ENCODE measurements at regions not wholly inside any gene's neighbourhood (a gene's known extent, or its start where the extent isn't known, plus 50 kb on each side); places are given as distances from the start of the nearest gene placed in this dataset.

- TF ChIP-seq SP1 (IDR thresholded peaks at IDR 0.05) (no peak), FOXM1 (IDR thresholded peaks at IDR 0.05; ENCODE audit: borderline replicate concordance) (no peak), ELF4 (IDR thresholded peaks at IDR 0.05) (no peak), FOXA1 (IDR thresholded peaks at IDR 0.05) (no peak), TARDBP (IDR thresholded peaks at IDR 0.05) (no peak), FOXK2 (IDR thresholded peaks at IDR 0.05) (no peak)
- CTCF ChIA-PET = no interaction called here
- POLR2A ChIA-PET = no interaction called here
- DNase-seq (ENCODE audit: extremely low spot score) = no peak
Observed at GRCh38 chr6:103036846-103037245, 1643.3 kb downstream of the GRIK2 start.

- TF ChIP-seq ELF4 (IDR thresholded peaks at IDR 0.05) = no peak
- no peak for TF ChIP-seq FOXM1 (IDR thresholded peaks at IDR 0.05; ENCODE audit: borderline replicate concordance)
- TF ChIP-seq L3MBTL2 (conservative IDR thresholded peaks at IDR 0.05) = no peak
- no peak for TF ChIP-seq ZNF384 (IDR thresholded peaks at IDR 0.05)
- ChIA-PET CTCF (no interaction called here), POLR2A (no interaction called here)
- no peak for DNase-seq (ENCODE audit: extremely low spot score)
Observed at GRCh38 chr6:103027271-103027931, 1633.9 kb downstream of the GRIK2 start.

GRCh38 chr6:103018426-103018825 lies 1624.9 kb downstream of the GRIK2 start:
- TF ChIP-seq HDGF (IDR thresholded peaks at IDR 0.05; ENCODE audit: borderline replicate concordance) = no peak
- ChIA-PET POLR2A (no interaction called here), CTCF (no interaction called here)
- DNase-seq (ENCODE audit: extremely low spot score) = no peak

- TF ChIP-seq FOXM1 (IDR thresholded peaks at IDR 0.05; ENCODE audit: borderline replicate concordance) (no peak), CTBP1 (IDR thresholded peaks at IDR 0.05; ENCODE audit: borderline replicate concordance) (no peak), SUZ12 (IDR thresholded peaks at IDR 0.05) (no peak), BHLHE40 (IDR thresholded peaks at IDR 0.05; ENCODE audit: borderline replicate concordance) (no peak), ELF4 (IDR thresholded peaks at IDR 0.05) (no peak), LEF1 (IDR thresholded peaks at IDR 0.05; ENCODE audit: borderline replicate concordance) (no peak), NFRKB (IDR thresholded peaks at IDR 0.05) (no peak), SP1 (IDR thresholded peaks at IDR 0.05) (no peak), PKNOX1 (IDR thresholded peaks at IDR 0.05) (no peak), TARDBP (IDR thresholded peaks at IDR 0.05) (no peak), L3MBTL2 (conservative IDR thresholded peaks at IDR 0.05) (no peak), HDGF (IDR thresholded peaks at IDR 0.05; ENCODE audit: borderline replicate concordance) (no peak)
- ChIA-PET POLR2A (no interaction called here), CTCF (no interaction called here)
- DNase-seq (ENCODE audit: extremely low spot score) = no peak
Observed at GRCh38 chr6:103017878-103018277, 1624.4 kb downstream of the GRIK2 start.

GRCh38 chr6:103011605-103012004 lies 1618.1 kb downstream of the GRIK2 start:
- DNase-seq (ENCODE audit: extremely low spot score) = no peak
- ChIA-PET POLR2A (no interaction called here), CTCF (no interaction called here)
- TF ChIP-seq SP1 (IDR thresholded peaks at IDR 0.05) (no peak), ARNT (IDR thresholded peaks at IDR 0.05) (no peak)

- TF ChIP-seq FOXA1 (IDR thresholded peaks at IDR 0.05) (no peak), LEF1 (IDR thresholded peaks at IDR 0.05; ENCODE audit: borderline replicate concordance) (no peak), ZNF384 (IDR thresholded peaks at IDR 0.05) (no peak), NFRKB (IDR thresholded peaks at IDR 0.05) (no peak), TARDBP (IDR thresholded peaks at IDR 0.05) (no peak)
- DNase-seq (ENCODE audit: extremely low spot score) = no peak
- ChIA-PET CTCF (no interaction called here), POLR2A (no interaction called here)
Observed at GRCh38 chr6:103002282-103002681, 1608.8 kb downstream of the GRIK2 start.

GRCh38 chr6:103001724-103002123 lies 1608.2 kb downstream of the GRIK2 start:
- ChIA-PET POLR2A (no interaction called here), CTCF (no interaction called here)
- no peak for DNase-seq (ENCODE audit: extremely low spot score)
- TF ChIP-seq LEF1 (IDR thresholded peaks at IDR 0.05; ENCODE audit: borderline replicate concordance) = no peak

GRCh38 chr6:103000688-103001087 lies 1607.2 kb downstream of the GRIK2 start:
- DNase-seq (ENCODE audit: extremely low spot score) = no peak
- TF ChIP-seq LEF1 (IDR thresholded peaks at IDR 0.05; ENCODE audit: borderline replicate concordance) (no peak), PKNOX1 (IDR thresholded peaks at IDR 0.05) (no peak), FOXM1 (IDR thresholded peaks at IDR 0.05; ENCODE audit: borderline replicate concordance) (no peak), FOXA1 (IDR thresholded peaks at IDR 0.05) (no peak), HDGF (IDR thresholded peaks at IDR 0.05; ENCODE audit: borderline replicate concordance) (no peak), FOXK2 (IDR thresholded peaks at IDR 0.05) (no peak), ELF4 (IDR thresholded peaks at IDR 0.05) (no peak), TARDBP (IDR thresholded peaks at IDR 0.05) (no peak), SP1 (IDR thresholded peaks at IDR 0.05) (no peak), ARNT (IDR thresholded peaks at IDR 0.05) (no peak), L3MBTL2 (conservative IDR thresholded peaks at IDR 0.05) (no peak), BHLHE40 (IDR thresholded peaks at IDR 0.05; ENCODE audit: borderline replicate concordance) (no peak), CTBP1 (IDR thresholded peaks at IDR 0.05; ENCODE audit: borderline replicate concordance) (no peak), ZNF384 (IDR thresholded peaks at IDR 0.05) (no peak), SUZ12 (IDR thresholded peaks at IDR 0.05) (no peak), NFRKB (IDR thresholded peaks at IDR 0.05) (no peak)
- ChIA-PET CTCF (no interaction called here), POLR2A (no interaction called here)
